GM12892 (cell line): ENCODE measurements at regions not wholly inside any gene's neighbourhood (a gene's known extent, or its start where the extent isn't known, plus 50 kb on each side); places are given as distances from the start of the nearest gene placed in this dataset.

Source experiments
- POLR2A ChIP-seq: IDR thresholded peaks from 2 replicates; pipeline ENCODE4 v1.6.1; 2011; ENCODE audit warnings: low read depth, low read length, control low read depth
- POLR2AphosphoS5 ChIP-seq: IDR thresholded peaks from 2 replicates; pipeline ENCODE4 v1.6.1; 2011; ENCODE audit warnings: low read depth, low read length, control low read depth

DNA sequence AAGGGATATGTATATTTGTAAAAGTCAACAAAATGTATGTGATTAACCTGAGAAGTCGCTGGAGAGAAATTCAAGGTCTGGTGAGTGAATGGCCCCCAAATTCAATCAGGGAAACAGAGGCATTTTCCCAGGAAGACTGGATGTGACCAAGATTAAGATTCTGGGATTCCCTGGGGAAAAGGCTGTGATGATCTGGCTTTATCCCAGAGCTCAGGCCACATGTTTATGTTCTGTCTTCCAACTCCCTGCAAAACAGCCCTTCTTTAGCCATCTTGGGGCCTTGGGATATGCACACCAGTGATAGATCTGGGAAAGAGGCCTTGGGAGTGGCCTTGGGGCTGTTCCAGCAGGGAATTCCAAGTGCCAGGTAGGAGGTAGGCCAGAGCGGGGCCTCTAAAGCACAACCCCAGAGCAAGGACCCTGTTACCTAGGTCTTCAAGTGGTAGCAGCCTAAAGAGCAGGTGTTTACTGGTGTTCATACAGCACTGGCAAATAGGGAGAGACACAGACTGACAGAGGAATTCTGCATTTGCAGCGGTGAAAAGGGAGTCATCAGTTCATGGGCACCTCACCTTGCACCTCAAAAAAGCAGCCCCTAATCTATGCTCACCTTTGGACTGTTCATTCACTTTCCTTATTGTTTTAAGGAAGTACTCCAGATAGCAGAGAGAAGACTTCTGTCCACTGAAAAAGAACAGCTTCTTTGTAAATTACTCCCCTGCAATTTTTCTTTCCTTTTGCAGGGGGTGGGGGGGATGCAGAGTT lies 312.4 kb downstream of the BUD13 start:
- TF ChIP-seq POLR2AphosphoS5 (no peak), POLR2A (no peak)
